Thyroid gland (tissue), 4 donors: ENCODE measurements at regions not wholly inside any gene's neighbourhood (a gene's known extent, or its start where the extent isn't known, plus 50 kb on each side); places are given as distances from the start of the nearest gene placed in this dataset.

ENCODE experiments used
- DNase-seq, 2 donors: peaks; one replicate each; pipeline ENCODE4 v3.0.0-alpha.2; 2019
- H3K27ac ChIP-seq, 3 donors: fragments of 200-600 bp; sonication (generic); 1 replicate in 2 of 3; 2 replicates in 1 of 3; pipeline ENCODE4 v1.5.1; 2016 to 2019; ENCODE audit warnings: mild to moderate bottlenecking in 1 of 3, moderate library complexity in 1 of 3
- H3K27me3 ChIP-seq: fragments of 200-600 bp; sonication (generic); one replicate; pipeline ENCODE4 v1.5.1; 2019
- H3K36me3 ChIP-seq, 2 donors: fragments of 200-600 bp; sonication (generic); one replicate each; pipeline ENCODE4 v1.5.1; 2016 to 2019
- H3K4me1 ChIP-seq, 2 donors: fragments of 200-600 bp; sonication (generic); one replicate each; pipeline ENCODE4 v1.5.1; 2017 to 2019
- H3K4me3 ChIP-seq, 3 donors: fragments of 200-600 bp; sonication (generic); replicated peaks in 1 of 3; 1 replicate in 2 of 3; 2 replicates in 1 of 3; pipeline ENCODE4 v1.5.1; 2016; ENCODE audit warnings: mild to moderate bottlenecking in 1 of 3
- H3K9me3 ChIP-seq: fragments of 200-600 bp; sonication (generic); one replicate; pipeline ENCODE4 v1.5.1; 2017
- POLR2A ChIP-seq, 2 donors: fragments of 450-650 bp; IDR thresholded peaks; one replicate each; pipeline ENCODE4 v1.6.1; 2017; ENCODE audit warnings: antibody characterized with exemption in 2 of 2, mild to moderate bottlenecking in 2 of 2, moderate library complexity in 1 of 2
- WGBS, 2 donors: methylation state at CpG; one replicate each; pipeline ENCODE4 v1.1.5; 2017; 5-methylcytosine and 5-hydroxymethylcytosine counted together
- intact Hi-C: fragments of 100-400 bp; cut with DNase I; formaldehyde crosslinking; loops from one replicate; pipeline ENCODE4 v1.15.1; 2023
- TF ChIP-seq, protein P1 (sequence below), 6 experiments: fragments of 200-600 bp in 3 of 6; fragments of 450-650 bp in 3 of 6; sonication (generic) in 3 of 6; IDR thresholded peaks; one replicate each; pipeline ENCODE4 v1.5.1; 2016 to 2019; ENCODE audit warnings: antibody characterized with exemption in 6 of 6, mild to moderate bottlenecking in 2 of 6, inconsistent platforms in 1 of 6, moderate library complexity in 1 of 6

DNA sequence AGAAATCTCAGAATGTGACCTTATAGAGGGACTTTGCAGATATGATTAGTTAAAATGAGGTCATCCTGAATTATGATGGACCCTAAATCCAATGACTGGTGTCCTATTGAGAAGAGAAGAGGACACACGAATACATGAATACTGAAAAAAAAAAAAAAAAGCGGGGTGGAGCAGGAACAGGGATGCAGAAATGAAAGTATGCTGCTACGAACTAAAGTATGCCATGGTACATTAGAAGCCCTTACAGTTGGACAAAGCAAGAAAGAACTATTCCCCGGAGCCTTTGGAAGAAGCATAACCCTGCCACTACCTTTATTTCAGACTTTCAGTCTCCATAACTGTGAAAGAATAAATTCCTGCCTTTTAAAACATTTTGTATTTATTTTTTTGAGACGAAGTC, 557.9 kb upstream of the NCAM2 start:
- H3K9me3 ChIP-seq: no peaks in the 10 kb centered on the region
- intact Hi-C loops: no loop called here
- no peaks in the 10 kb centered on the region for H3K36me3 ChIP-seq
- H3K4me3 ChIP-seq: no peak overlapping the region
- no peak for TF ChIP-seq POLR2A (IDR thresholded peaks at IDR 0.05)
- TF ChIP-seq, protein P1, sequence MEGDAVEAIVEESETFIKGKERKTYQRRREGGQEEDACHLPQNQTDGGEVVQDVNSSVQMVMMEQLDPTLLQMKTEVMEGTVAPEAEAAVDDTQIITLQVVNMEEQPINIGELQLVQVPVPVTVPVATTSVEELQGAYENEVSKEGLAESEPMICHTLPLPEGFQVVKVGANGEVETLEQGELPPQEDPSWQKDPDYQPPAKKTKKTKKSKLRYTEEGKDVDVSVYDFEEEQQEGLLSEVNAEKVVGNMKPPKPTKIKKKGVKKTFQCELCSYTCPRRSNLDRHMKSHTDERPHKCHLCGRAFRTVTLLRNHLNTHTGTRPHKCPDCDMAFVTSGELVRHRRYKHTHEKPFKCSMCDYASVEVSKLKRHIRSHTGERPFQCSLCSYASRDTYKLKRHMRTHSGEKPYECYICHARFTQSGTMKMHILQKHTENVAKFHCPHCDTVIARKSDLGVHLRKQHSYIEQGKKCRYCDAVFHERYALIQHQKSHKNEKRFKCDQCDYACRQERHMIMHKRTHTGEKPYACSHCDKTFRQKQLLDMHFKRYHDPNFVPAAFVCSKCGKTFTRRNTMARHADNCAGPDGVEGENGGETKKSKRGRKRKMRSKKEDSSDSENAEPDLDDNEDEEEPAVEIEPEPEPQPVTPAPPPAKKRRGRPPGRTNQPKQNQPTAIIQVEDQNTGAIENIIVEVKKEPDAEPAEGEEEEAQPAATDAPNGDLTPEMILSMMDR (IDR thresholded peaks at IDR 0.05): no peak
- H3K27me3 ChIP-seq: no peaks in the 10 kb centered on the region
- WGBS, 2 donors: 86 to 93% methylated on average over 5 of the region's 5 CpGs
- no peak overlapping the region for H3K27ac ChIP-seq
- H3K4me1 ChIP-seq: no peaks in the 10 kb centered on the region
- no peak for DNase-seq

DNA sequence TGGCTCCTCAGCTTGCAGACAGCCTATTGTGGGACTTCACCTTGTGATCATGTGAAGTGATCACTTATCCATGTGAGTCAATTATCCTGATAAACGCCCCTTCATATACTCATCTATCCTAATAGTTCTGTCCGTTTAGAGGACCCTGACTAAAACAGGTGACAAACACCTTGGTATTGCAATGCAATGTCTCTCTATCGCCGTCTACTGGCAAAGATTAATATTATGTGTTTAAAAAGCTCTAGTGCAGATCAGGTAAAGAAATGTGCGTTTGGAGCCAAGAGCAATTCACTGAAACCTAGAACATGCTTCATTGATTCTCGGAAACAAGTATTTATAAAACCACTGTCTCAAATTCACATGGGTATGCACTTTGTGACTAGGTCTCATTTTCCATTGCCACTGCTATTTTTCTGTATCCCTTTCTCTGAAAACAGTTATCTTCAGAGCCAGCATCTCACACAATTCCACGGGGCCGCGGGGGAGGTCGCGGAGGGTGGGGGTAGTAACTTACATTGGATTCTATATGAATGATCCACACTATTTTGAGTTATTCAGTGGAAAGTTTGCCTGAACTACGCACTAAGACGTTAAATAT, 554.6 kb upstream of the NCAM2 start:
- intact Hi-C loops: no loop called here
- no peak for DNase-seq
- H3K4me1 ChIP-seq: no peaks in the 10 kb centered on the region
- no peaks in the 10 kb centered on the region for H3K9me3 ChIP-seq
- no peaks in the 10 kb centered on the region for H3K36me3 ChIP-seq
- H3K27ac ChIP-seq: no peak overlapping the region
- H3K4me3 ChIP-seq: no peak overlapping the region
- no peak for TF ChIP-seq POLR2A (IDR thresholded peaks at IDR 0.05)
- TF ChIP-seq, protein P1 (IDR thresholded peaks at IDR 0.05): peak; percentile 9 to 73 (median 39)
- 52 to 65% methylated on average over 13 of the region's 13 CpGs for WGBS, 2 donors
- no peaks in the 10 kb centered on the region for H3K27me3 ChIP-seq

DNA sequence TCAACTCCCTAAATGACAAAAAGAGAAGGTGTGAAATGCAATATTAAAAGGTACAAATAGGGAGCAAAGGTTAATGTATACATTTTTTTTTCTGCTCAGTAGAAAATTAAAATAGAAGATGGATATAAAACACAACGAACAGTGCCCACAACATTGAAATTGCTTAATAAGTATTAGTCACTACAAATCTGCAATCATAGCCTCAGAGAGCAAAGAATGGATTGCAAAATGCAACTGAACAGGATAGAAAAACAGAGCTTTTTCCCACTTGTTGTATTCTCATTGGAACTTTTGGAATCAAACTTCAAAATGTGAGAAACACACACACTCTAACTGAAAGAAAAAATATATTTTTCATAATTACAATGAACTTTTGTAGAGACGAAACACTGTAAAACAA, 552.2 kb upstream of the NCAM2 start:
- TF ChIP-seq, protein P1 (IDR thresholded peaks at IDR 0.05): no peak
- TF ChIP-seq POLR2A (IDR thresholded peaks at IDR 0.05): no peak
- WGBS, 2 donors: 78 to 90% methylated on average over 2 of the region's 2 CpGs
- no peak overlapping the region for H3K27ac ChIP-seq
- no peaks in the 10 kb centered on the region for H3K9me3 ChIP-seq
- DNase-seq: no peak
- no peaks in the 10 kb centered on the region for H3K36me3 ChIP-seq
- no peak overlapping the region for H3K4me3 ChIP-seq
- intact Hi-C loops: no loop called here
- H3K27me3 ChIP-seq: no peaks in the 10 kb centered on the region
- H3K4me1 ChIP-seq: no peaks in the 10 kb centered on the region

DNA sequence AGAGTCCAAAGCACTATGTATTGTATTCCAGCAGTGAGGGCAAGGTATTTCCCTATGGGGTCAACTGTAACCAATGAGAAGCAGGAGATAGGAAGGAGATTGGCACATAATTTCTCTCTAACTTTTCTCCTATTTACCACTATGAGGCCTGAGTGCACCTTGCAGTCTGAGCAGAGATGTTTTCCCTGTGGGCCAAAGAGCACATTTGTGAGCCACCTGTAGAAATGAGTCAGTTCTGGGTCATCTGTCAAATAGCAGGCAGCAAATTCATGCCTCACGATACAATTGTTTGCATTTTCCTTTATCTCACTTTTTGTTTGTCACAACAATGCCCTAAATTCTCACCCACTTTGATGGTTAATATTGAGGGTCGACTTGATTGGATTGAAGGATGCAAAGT, 547.2 kb upstream of the NCAM2 start:
- WGBS, 2 donors: 83 to 85% methylated on average over 2 of the region's 2 CpGs
- Histone ChIP-seq H3K36me3 (no peaks in the 10 kb centered on the region), H3K4me3 (no peak overlapping the region), H3K27ac (no peak overlapping the region), H3K27me3 (no peaks in the 10 kb centered on the region), H3K9me3 (no peaks in the 10 kb centered on the region), H3K4me1 (no peaks in the 10 kb centered on the region)
- intact Hi-C loops: no loop called here
- TF ChIP-seq, protein P1 (IDR thresholded peaks at IDR 0.05): no peak
- TF ChIP-seq POLR2A (IDR thresholded peaks at IDR 0.05): no peak
- no peak for DNase-seq

DNA sequence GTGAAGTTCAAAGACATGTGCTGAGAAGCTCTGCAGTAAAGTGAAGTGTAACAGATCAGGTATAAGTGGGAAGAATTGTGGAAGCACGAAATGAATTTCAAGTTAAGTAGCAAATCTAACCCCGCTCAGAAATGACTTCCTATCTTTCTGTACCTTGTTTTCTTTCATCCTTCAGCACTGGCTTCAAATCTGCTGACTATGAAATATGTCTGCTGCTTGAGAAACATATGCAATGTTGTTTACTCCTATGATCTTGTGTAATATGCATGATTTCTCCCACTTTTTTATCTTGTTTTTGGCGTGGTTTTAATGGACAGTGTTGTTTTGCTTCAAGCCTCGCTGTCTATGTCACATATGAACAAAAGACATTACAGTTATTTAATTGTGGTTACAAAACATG, 545.3 kb upstream of the NCAM2 start:
- TF ChIP-seq, protein P1 (IDR thresholded peaks at IDR 0.05): no peak
- TF ChIP-seq POLR2A (IDR thresholded peaks at IDR 0.05): no peak
- Histone ChIP-seq H3K36me3 (no peaks in the 10 kb centered on the region), H3K4me1 (no peaks in the 10 kb centered on the region), H3K27ac (no peak overlapping the region), H3K27me3 (no peaks in the 10 kb centered on the region), H3K4me3 (no peak overlapping the region), H3K9me3 (no peaks in the 10 kb centered on the region)
- intact Hi-C loops: no loop called here
- no peak for DNase-seq
- 75 to 77% methylated on average over 4 of the region's 4 CpGs for WGBS, 2 donors
